G401.6 (cell line): ENCODE measurements at regions not wholly inside any gene's neighbourhood (a gene's known extent, or its start where the extent isn't known, plus 50 kb on each side); places are given as distances from the start of the nearest gene placed in this dataset.

Source experiments
- FAIRE-seq: peaks from 2 replicates; lab custom pipeline; 2012; peaks lifted over from hg19 to GRCh38; lab: Jason Lieb, UNC

DNA sequence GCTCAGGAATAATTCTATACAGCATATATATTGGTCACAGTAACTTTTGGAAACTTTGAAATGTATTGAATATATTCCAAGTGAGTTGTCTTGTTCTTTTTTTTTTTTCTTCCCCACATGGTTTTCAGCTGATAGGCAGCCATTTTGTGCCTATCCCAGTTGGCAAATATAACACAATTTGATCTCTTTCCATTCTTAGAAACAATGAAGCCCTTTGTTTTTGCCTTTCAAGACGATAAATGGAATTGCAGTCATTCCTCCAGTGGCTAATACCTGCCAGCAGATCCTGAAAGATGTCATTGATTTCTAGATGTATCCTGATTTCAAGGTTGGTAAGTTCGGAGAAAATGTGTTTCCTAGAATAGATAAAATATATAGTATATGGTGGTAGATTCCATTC is 951.1 kb upstream of the SLC10A2 start:
- FAIRE-seq: no peak

GRCh38 chr13:104015646-104016396 is 949.6 kb upstream of the SLC10A2 start:
- FAIRE-seq: no peak

- no peak for FAIRE-seq
Measured at GRCh38 chr13:104014803-104015645, 948.8 kb upstream of the SLC10A2 start.

- FAIRE-seq: no peak
Measured at GRCh38 chr13:104011505-104012241, 945.5 kb upstream of the SLC10A2 start.

- FAIRE-seq: no peak
Measured at GRCh38 chr13:104008541-104009435, 942.6 kb upstream of the SLC10A2 start.

GRCh38 chr13:104008075-104008474 is 941.9 kb upstream of the SLC10A2 start:
- no peak for FAIRE-seq

DNA sequence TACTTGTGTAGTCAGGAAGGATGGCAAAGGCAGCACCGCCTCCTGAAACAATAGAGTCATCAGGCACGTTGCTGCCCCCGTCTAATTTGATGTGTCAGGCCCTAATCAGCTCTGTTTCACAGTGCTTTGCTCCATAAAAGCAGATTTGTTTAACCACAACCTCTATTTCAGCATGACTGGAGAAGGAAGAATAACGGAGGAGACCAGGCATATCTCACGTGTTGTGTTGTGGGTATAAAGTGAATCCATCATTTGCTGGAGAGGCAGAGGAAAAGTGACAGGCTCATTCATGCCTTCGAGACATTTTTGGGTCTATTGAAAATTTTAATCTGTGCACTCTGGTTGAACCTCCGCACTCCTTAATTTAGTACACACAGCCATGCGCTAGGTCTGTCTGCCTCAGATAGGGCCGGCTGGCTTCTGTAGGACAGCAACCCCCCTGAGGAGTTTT is 940.4 kb upstream of the SLC10A2 start:
- no peak for FAIRE-seq

DNA sequence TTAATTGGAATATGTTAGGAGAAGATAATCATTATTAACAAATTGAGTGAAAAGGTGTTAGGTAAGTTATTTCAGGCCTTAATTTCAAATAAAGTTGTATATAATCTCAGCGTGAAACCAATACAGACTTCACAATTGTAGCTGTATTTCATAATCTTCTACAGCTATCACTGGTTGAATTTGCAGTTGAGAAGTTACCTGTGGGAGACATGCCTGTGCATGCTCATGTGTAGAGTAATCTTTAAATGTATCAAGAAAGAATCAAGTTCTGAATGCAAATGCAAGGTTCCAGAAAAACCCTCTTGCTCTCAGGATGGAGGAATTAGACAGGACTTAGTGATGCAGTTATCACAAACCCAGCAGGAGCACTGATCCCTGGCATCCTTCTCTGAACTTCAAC is 938.4 kb upstream of the SLC10A2 start:
- no peak for FAIRE-seq

- FAIRE-seq: no peak
Measured at GRCh38 chr13:104002216-104002615, 936.0 kb upstream of the SLC10A2 start.

GRCh38 chr13:104001766-104002165 is 935.5 kb upstream of the SLC10A2 start:
- no peak for FAIRE-seq

DNA sequence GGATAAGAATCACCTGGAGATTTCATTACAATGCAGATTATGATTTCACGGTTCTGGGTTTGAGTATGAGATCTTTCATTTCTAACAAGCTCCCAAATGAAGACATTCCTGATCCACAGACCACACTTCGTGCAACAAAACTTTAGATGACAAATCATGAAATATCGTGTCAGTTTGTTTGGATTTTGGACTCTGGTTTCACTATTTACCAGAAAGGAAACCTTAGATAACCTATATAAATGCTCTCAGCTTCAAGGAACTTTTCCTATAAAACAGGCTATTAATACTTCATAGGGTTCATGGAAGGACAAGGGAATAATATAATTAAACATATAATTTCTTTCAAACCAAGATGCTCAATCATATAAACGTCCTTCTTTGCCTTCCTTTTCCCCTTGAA is 930.5 kb upstream of the SLC10A2 start:
- FAIRE-seq: no peak

DNA sequence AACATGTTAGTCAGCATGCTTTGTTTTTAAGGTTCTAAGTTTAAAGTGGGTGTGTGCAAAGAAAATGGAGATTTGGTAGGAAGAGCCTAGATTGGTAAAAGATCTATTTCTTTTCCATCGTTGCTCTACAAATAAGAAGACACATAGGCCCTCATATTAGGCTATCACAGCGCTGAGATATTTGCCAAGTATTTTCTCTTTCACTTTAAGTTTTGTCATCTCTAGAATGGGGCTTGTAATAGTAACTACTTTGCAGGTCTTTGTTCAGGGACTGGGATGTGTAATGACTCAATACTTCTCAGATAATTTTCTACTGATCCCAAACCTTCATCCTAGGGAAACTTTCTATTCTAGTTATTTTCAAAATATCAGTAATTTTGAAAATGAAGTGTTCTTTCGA is 917.7 kb upstream of the SLC10A2 start:
- FAIRE-seq: no peak

GRCh38 chr13:103976371-103976770 is 910.2 kb upstream of the SLC10A2 start:
- no peak for FAIRE-seq

DNA sequence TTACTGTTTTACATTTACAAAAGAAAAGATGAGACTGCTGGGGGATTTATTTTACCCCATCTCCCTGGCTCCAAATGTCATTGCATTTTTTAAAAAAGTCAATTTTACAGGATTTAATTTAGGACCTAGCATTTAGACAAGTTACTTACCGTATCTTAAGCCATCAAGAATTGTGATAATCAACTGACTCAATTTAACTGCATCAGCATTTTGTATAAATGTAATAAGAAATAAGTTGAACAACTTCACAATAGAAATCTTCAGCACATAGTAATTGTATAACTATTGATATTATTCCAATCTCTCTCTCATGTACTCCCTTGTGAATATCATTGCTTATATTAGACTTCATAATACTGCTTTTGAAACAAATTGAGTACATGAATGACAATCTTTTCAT is 907.5 kb upstream of the SLC10A2 start:
- no peak for FAIRE-seq

DNA sequence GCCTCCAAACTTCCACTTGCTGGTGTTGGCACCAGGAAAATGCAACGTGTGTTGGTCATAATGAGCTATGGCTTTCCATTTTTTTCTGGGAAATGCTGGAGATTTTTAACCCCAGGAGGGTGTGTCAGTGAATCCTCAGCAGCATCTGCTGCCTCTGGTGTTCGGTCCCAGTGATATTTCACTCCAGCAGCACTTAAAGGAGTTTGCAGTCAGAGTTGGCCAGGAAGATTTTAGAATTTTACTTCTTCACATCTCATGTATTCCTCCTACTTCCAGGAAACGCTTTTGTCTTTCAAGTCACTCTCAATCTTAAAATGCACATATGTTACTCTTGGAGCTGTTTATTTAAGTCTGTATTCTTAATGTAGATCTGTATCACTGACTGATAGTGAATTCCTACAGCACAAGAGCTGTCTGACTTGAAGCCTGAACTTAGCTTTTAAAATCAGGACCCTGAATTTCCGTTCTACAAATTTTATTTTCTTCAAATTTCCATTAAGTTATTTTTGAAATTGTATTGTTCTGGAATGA is 903.4 kb upstream of the SLC10A2 start:
- no peak for FAIRE-seq

DNA sequence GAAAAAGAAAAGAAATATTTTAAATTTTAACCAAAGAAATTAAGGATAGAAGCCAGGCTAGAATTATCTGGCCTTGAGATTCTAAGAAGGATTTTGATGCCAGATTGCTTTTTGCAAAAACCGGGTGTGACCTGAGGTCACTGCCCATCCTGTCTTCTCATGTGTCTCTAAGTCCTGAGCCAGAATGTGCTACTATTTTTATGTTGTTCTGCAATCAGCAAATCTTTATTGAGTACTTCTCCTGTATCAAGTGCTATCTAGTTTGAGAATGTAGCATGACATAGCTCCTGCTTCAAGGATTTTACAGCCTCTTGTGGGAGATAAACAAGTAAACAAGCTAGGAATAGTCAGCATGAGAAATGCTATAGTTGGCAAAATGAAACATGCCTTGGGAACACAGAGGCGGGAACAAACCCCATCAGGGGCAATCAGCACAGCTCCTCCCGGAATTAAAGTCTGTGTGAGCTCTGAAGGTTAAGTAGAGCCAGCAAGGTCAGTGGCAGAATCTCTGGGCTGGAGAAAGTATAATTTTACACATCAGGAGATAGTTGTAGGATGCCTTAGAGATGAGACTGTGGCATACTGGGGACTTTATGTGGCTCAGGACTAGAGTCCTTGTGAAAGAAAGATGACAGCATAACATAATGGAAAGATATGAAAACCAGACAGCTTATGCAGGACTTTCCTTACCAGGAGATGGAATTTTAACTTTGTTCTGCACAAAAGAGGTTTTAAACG is 899.5 kb upstream of the SLC10A2 start:
- no peak for FAIRE-seq

- FAIRE-seq: no peak
Measured at GRCh38 chr13:103961784-103962183, 895.6 kb upstream of the SLC10A2 start.

GRCh38 chr13:103961129-103961528 is 894.9 kb upstream of the SLC10A2 start:
- FAIRE-seq: no peak

GRCh38 chr13:103960001-103960400 is 893.8 kb upstream of the SLC10A2 start:
- no peak for FAIRE-seq

- no peak for FAIRE-seq
Measured at GRCh38 chr13:103958691-103959090, 892.5 kb upstream of the SLC10A2 start.

DNA sequence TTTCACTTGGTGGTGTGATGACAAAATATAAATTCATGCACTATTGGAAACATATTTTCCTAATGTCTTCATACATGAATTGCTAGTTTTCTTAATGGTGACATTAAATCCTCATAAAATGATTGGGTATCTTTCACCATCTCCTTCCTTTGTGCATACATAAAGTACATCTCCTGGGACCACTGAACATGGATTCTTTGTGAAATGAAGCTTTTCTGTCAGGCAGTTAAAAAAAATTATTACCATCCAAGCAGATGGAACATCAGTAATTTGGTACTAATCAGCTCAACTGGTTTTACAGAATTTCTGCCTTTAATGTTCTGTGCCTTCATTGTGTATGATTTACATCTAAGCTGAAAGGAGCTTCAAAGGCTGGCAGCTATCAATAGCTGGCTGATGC is 891.7 kb upstream of the SLC10A2 start:
- no peak for FAIRE-seq
